ENCODE measurements at regions not wholly inside any gene's neighbourhood (a gene's known extent, or its start where the extent isn't known, plus 50 kb on each side); places are given as distances from the start of the nearest gene placed in this dataset.
"Not testable (repeated sequence)": the region's sequence is repeated elsewhere in the genome, so short reads cannot be mapped to it uniquely, and the experiment has no call there.

GRCh38 chr13:50159607-50160006, 144.4 kb downstream of the KCNRG start:
- DNase-seq: no peak

GRCh38 chr13:50161052-50161451, 145.8 kb downstream of the KCNRG start:
- no peak for DNase-seq

DNA sequence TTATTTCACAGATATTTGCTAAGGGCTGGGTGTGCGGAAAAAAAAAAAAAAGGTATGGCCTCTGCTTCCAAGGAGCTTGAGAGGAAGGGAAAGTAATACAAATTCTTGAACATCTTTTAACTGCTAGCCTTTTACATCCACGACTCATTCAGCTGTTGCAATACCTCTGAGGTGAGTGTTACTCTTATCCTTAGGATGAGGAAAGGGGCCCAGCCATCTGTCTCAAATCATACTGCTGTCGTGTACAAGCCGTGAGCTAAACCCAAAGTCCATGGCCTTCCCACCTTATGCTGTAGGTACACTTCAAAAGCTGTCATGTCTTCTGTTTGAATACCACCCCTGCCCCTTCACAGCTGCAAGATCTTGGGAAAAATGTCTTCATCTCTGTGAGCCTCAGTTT, 146.8 kb downstream of the KCNRG start:
- no peak for DNase-seq

DNA sequence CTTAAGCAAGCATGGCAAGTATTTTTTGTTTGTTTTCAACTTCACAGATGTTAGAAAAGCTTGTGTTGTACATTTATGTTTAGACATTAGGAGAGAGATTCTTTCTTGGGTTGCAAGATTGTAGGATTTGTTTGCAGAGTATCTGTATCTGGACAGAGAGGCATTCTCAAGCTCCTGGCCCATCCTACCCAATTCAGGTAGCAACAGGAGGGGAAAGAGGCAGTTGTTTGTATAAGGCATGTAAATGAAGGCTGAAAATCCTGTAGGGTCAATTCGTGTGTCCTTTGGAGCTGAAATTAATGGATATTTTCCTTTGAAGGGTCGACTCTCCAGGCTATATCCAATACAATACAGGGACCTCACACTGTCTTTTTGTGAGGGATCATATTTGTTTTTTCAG, 147.3 kb downstream of the KCNRG start:
- DNase-seq: no peak

GRCh38 chr13:50167224-50167947, 152.1 kb downstream of the KCNRG start:
- DNase-seq: no peak

- DNase-seq: no peak
These were observed 152.7 kb downstream of the KCNRG start for GRCh38 chr13:50167967-50168366.

GRCh38 chr13:50168786-50169185, 153.5 kb downstream of the KCNRG start:
- DNase-seq: no peak

- no peak for DNase-seq
These were observed 155.3 kb downstream of the KCNRG start for GRCh38 chr13:50170447-50171037.

DNA sequence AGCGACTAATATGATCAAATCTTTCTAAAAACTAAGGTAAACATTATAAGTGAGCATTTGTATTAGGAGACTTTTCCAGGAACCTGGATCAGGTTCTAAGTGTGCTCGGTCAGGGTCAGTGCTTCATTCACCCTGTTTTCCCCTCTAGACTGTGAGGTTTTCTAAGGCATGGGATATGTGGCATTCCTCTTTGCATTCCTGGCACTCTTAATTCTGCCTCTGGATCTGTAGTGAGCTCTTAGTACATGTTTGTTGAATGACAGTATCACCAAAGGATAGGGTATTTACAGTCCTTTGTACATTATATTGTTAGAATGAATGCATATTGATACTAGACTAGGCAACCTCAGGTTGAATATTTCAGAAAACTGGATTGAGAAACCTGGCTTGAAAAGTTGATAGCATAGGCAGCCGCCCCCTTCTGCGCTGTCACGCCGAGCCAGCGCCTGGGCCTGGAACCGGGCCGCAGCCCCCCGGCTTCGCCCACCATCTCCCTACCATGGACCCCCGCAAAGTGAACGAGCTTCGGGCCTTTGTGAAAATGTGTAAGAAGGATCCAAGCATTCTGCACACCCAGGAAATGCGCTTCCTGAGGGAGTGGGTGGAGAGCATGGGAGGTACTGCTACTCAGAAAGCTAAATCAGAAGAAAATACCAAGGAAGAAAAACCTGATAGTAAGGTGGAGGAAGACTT, 156.5 kb downstream of the KCNRG start:
- DNase-seq: no peak

DNA sequence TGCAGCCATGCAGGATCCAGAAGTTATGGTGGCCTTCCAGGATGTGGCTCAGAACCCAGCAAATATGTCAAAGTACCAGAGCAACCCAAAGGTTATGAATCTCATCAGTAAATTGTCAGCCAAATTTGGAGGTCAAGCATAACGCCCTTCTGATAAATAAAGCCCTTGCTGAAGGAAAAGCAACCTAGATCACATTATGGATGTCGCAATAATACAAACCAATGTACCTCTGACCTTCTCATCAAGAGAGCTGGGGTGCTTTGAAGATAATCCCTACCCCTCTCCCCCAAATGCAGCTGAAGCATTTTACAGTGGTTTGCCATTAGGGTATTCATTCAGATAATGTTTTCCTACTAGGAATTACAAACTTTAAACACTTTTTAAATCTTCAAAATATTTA, 157.8 kb downstream of the KCNRG start:
- not testable (repeated sequence) for DNase-seq

GRCh38 chr13:50174630-50175029, 159.4 kb downstream of the KCNRG start:
- no peak for DNase-seq

DNA sequence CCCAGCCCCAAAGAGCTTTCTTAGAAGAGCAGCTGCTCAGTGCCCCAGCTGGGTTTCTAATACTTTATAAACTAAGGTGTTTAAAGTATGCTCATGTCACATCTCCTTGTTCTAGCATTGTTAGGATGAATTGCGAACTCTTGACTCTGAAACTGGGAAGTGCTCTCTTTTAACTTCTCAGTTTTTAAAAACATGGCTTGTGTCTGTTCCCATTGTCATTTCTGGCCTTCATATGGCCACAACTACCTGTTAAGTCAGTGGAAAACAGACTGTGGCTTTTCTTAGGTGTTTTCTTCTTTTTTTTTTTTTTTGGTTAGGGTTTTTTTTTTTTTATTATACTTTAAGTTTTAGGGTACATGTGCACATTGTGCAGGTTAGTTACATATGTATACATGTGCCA, 164.7 kb downstream of the KCNRG start:
- no peak for DNase-seq

DNA sequence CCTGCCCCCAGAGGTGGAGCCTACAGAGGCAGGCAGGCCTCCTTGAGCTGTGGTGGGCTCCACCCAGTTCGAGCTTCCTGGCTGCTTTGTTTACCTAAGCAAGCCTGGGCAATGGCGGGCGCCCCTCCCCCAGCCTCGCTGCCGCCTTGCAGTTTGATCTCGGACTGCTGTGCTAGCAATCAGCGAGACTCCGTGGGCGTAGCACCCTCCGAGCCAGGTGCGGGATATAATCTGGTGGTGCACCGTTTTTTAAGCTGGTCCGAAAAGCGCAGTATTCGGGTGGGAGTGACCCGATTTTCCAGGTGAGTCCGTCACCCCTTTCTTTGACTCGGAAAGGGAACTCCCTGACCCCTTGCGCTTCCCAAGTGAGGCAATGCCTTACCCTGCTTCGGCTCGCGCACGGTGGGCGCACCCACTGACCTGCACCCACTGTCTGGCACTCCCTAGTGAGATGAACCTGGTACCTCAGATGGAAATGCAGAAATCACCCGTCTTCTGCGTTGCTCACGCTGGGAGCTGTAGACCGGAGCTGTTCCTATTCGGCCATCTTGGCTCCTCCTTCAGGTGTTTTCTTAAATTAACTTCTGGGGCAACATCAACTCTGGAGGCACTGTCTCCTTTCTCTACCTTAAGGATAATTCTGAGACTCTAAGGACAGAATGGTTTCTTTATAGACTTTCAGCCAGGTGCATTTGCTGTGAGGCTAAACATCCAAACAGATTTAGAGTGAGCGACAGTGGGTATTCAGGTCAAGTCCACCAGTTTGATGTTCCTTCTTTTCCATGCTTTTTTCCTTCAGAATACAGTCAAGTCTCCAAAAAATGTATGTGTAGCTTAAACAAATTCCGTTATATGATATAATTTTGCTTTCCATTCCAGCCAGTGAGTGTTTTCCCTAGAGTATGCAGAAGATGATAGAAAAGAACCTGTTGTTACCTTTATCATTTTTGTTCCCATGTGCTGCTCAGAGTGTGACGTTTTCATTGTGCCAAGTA, 170.8 kb downstream of the KCNRG start:
- DNase-seq: not testable (repeated sequence)

- DNase-seq: no peak
These were observed 172.2 kb downstream of the KCNRG start for GRCh38 chr13:50187352-50188029.

GRCh38 chr13:50188696-50189095, 173.5 kb downstream of the KCNRG start:
- DNase-seq: no peak

DNA sequence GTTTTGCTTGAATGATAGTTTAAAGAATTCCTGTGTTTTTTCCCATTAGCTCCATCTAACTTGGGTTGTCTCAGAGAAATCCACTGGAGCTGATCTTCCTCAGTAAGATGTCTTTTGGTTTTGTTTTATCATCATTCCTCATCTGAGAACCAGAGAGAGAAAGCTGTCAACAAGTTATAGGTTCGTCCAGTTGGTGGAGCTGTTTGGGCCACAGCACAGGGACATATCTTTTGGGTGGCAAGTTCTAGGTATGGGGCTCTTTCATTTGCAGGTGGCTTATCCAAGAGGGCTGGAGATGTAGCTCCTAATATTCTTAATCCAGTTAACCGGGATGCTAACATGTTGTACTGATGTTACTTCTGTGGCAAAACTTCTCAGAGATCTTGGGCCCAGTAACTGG, 174.2 kb downstream of the KCNRG start:
- DNase-seq: no peak

DNA sequence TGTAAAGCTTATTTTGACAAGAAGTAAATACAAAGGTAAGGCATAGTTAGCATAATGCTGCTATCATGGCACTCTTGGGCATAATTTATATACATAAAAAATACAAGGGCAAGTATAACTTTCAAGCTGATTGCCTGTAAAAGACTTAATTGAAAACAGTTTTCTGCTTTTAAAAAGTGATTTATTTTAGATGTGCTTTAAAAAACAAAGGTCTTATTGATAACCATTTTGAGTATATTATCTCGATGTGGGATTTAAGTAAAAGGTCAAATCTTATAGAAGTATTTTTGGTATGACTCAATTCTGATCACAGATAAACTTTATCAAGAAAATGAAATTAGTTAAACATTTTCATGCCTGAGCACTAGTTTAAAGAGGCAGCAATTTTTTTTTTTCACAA, 175.8 kb downstream of the KCNRG start:
- DNase-seq: no peak

- no peak for DNase-seq
These were observed 177.1 kb downstream of the KCNRG start for GRCh38 chr13:50192272-50192813.

GRCh38 chr13:50195045-50195444, 179.8 kb downstream of the KCNRG start:
- DNase-seq: no peak

DNA sequence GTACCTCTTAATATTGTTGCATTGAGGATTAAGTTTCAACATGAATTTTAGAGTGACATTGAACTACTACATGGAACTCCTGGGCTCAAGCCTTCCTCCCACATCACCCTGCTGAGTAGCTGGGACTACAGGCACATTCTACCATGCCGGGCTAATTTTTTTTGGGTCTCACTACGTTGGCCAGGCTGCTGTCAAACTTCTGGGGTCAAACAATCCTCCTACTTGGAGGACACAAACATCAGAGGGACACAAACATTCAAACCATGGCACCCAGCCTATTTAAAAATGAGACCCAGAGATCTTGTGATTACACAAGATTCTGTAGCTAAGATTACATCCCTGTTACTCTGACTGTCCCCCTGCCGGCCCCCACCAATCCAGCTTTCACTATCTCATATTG, 180.9 kb downstream of the KCNRG start:
- no peak for DNase-seq

GRCh38 chr13:50197705-50198104, 182.5 kb downstream of the KCNRG start:
- no peak for DNase-seq

- no peak for DNase-seq
These were observed 183.3 kb downstream of the KCNRG start for GRCh38 chr13:50198508-50198907.

Measured in cortex of kidney (tissue), 1 donor.